HG03095 (cell line): ENCODE measurements at regions not wholly inside any gene's neighbourhood (a gene's known extent, or its start where the extent isn't known, plus 50 kb on each side); places are given as distances from the start of the nearest gene placed in this dataset.
"Not testable (repeated sequence)": the region's sequence is repeated elsewhere in the genome, so short reads cannot be mapped to it uniquely, and the experiment has no call there.

Experiments used
- ATAC-seq: cut with Tn5 transposase; IDR thresholded peaks from one replicate; pipeline ENCODE4 v1.9.1; 2021; ENCODE audit warnings: moderate library complexity; ENCODE audit not compliant: unreplicated experiment

DNA sequence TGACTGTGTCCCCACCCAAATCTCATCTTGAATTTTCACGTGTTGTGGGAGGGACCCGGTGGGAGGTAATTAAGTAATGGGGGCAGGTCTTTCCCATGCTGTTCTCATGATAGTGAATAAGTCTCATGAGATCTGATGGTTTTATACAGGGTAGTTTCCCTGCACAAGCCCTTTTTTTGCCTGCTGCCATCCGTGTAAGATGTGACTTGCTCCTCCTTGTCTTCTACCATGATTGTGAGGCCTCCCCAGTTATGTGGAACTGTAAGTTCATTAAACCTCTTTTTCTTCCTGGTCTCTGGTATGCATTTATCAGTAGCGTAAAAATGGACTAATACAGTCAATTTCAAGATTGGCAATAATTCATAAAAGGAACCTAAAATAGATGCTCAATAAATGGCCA, 261.0 kb downstream of the ETV1 start:
- ATAC-seq = not testable (repeated sequence)

DNA sequence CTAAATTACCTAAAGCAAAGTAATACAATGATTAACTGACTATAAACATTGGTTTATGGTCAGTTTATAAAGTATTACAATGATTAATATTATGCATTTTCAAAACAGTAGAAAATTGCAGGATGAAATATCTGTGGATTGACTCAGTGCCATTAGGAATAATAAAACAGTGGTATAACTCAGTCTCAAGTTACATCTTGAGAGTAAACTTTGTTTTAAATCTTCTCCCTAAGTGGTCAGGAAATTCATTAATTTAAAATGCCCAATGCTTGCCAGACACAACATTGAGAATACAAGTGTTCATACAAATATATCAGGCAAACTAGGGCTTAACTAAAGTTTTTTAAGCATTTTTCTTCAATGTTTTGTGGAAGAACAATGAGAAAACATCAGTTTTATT, 257.8 kb downstream of the ETV1 start:
- ATAC-seq = no peak

DNA sequence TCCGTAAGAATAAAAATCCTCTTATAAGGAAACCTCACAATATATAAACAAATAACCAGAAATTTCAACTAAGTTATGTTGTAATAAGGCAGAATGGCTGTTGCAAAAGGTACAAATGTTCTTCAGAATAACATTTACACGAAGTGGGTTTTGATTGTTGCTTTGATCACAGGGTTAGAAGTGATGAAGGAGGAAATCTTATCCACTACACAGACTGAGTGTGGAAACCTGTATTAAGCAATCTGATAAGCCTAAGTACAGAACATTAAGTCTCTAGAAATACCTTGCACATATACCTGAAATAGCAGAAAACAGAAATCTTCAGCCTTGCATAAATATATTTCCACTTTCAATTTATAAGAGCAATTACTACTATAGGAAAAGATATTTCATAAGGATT, 251.9 kb downstream of the ETV1 start:
- ATAC-seq = no peak

DNA sequence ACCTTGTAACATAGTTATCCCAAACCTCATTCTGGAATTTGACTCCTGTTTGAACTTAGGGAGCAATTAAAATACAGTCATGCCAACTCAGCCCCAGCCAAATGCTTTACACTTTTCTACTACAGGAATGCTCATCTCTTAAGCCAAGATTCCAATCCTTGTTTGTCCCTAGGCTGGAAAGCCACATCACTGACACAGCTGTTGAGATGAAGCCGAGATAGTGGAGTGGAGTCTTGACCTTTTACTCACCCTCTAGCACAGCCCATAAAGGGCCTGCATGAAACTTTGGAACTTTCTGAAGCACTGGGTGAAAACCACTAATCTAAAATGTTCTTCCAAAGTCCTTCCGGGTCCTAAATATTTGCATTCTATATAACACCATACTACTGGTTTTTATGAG, 247.3 kb downstream of the ETV1 start:
- ATAC-seq = no peak

DNA sequence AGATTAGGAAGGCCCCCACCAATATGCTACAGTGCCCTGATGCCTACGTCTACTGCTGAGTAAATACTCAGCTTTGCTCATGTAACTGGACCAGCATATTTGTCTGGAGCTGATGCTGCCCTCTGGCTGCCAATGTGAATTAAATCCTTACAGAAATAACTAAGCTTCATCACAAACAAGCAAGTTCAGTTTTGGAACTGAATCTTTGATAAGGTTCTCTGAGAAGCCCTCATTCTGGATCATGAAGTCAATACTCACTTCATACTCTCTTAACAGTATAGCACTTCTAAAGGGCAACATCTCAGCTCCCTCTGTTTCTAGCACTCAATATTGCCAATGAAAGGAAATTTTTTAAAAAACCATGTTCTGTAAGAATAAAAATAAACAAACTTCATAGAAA, 246.7 kb downstream of the ETV1 start:
- ATAC-seq = no peak

DNA sequence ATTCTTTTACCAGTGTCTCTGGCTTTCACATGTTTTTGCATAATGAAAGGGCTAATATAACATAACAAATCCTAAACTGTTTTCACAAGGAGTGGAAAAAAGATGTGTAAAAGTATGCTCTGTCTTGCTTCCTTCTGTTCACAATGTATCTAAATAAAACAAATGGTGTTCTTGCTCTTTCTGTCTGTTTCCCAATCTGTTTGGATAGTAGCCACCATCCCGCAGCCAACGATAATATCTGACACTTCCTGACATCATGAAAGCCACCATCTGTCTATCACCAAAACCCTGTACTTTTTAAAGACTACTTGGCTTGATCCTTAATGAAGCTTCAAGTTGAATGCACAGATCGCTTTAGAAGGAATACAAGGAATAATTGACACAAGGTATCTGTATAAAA, 246.2 kb downstream of the ETV1 start:
- ATAC-seq = no peak

DNA sequence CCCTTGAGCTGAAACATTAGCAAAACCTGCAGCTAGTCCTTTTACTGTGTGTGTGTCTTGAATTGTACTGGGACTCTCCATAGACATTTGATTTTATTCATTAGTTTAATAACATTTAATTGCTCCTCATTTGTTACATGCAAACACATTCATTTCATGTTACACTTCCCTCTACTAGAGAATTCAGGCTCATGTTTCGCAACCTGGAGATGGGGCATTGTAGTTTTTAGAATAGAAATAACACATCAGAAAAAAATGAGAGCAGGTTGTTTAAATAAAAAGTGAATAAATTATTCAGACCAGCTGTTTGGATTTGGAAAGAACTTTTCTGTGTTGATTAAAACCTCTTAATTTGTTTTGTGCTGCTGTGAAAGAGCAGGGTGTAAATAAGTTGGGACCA, 243.9 kb downstream of the ETV1 start:
- ATAC-seq = no peak

DNA sequence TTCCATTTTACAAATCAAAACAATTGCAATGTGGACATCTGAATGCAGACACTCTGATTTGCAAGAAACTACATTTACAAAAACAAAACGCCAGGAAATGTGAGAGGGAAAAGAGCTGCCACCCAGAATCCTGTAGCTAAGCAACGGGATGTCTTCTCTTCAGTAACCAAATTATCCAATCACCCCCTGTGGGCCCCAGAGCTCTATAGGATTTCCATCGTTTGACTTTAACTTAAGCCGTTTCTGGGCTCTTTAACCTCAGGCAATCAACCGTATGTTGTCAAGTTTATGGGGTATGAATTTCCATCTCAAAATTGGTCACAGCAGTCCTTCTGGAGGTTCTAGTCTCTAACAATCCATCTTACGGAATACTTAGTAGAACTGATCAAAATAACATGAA, 240.5 kb downstream of the ETV1 start:
- ATAC-seq = no peak

DNA sequence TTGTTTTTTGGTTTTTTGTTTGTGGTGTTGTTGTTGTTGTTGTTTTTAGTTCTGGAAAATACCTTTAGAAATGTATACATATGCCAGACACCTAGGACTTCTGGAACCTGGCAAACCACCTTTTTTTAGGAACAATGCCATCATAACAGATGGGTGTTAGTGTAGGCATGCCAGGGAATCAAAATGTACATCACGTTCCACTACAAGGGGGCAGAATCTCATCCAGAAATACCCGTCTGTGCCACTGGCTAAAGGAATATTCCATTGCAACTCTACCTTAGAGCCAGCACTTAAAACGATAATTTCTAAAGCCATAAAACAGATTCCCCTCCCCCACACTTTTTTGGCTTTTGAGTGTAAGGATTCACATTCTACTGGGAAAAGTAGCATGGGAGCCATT, 239.8 kb downstream of the ETV1 start:
- ATAC-seq = no peak

DNA sequence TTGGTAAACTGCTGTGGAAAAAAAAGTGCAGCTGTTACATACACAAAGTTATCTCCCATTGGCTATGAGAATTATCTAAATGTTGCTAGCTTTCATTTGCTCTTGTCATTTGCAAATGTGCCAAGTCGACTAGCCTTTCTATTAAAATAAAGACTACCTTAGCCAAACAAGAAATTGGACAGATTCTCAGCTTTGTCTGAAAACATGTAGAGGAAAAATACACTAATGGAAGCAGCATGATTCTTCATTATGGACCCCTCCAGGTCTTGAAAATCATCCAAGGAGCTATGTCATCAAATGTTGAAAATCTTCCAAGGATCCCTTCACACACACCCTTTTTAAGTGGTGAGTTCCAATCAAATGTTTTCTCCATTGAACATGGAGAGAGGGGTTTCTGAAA, 237.7 kb downstream of the ETV1 start:
- no peak for ATAC-seq

DNA sequence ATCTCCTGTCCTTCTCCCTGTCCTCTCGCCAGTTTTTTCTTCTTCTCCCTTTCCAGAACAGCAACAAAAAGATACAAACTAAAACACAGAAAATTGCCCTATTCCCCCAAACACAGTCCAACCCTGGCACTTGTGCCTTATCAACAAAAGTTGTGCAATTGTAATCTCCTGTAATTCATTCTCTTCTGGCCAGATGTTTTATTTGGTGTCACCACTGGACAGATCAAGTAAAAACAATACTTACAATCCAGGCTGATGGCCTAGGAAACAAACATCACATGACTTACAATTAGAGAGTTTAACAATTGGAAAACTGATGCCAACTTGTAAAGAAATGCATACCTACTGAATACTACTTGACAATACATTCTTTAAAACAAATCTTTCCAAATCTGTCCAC, 231.6 kb downstream of the ETV1 start:
- ATAC-seq = no peak

DNA sequence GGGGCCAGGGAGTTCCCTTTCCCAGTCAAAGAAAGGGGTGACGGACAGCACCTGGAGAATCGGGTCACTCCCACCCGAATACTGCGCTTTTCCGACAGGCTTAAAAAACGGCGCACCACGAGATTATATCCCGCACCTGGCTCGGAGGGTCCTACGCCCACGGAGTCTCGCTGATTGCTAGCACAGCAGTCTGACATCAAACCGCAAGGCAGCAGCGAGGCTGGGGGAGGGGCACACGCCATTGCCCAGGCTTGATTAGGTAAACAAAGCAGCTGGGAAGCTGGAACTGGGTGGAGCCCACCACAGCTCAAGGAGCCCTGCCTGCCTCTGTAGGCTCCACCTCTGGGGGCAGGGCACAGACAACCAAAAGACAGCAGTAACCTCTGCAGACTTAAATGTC, 223.6 kb downstream of the ETV1 start:
- ATAC-seq = not testable (repeated sequence)

DNA sequence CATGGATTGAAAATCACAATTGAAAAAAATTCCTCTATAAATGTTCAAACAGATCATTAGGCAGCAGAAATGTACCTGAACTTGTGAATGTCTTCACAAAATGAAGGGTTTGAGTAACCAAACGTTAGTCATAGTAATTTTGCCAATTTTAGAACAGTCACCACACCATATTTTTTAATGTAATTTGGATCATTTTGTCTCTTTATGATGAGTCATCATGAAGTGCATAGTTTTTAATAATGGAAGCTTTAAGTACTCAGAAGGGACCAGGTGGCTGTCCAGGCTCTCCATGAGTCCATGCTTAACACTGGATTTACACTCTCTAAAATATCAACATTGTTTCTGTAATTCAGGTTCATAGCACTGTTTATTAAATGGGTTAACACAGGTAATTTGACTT, 219.2 kb downstream of the ETV1 start:
- no peak for ATAC-seq

DNA sequence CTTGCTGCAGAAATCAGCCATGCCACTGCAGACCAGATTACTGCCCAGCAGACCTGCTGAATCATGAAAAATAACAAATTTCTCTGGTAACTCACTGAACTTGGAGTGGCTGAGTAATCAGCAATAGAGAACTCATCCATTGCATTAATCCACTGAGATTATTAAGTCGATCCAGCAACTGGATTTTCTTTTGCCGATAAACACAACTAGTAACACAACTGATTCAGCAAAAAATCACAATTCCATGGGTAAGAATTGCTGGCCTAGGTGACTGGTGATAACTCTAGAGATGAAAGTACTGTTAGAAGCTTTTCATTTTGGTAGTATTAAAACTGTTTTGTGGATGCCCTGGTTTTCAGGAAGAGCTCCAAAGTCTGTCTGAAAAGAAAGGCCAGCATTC, 214.5 kb downstream of the ETV1 start:
- no peak for ATAC-seq

DNA sequence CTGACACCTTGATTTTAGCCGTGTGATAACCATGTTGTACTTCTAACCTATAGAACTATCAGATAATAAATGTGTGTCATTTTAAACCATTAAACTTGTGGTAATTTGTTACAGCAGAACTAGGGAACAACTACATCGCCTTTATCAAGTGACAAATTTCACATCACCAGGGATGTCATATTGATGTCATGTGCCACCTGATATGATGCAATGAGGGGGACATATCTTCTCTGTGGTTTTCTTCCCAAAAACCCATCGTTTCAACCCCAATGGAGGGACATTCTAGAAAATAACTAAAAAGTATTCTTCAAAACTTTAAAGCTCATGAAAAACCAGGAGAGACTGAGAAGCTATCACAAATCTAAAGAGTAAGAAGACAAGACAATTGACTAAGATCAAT, 212.2 kb downstream of the ETV1 start:
- no peak for ATAC-seq

DNA sequence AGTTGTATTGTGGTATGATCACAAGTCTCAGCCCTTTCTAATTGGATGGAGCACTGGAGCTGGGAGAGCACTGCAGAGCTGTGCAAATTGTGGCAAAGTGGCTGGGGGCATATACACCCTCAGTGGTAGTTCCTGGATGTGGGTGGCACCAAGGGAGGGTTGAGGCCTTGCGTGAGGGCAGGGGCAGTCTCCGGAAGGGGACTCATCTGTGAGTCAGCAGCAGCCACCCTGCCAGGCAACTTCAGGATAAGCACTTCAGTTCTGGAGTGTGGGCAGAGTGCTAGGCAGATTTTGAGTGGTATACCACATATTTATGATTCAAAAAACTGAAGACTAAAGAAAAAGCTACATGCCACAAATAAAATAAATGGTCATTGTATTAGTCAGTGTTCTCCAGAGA, 210.5 kb downstream of the ETV1 start:
- ATAC-seq = no peak

DNA sequence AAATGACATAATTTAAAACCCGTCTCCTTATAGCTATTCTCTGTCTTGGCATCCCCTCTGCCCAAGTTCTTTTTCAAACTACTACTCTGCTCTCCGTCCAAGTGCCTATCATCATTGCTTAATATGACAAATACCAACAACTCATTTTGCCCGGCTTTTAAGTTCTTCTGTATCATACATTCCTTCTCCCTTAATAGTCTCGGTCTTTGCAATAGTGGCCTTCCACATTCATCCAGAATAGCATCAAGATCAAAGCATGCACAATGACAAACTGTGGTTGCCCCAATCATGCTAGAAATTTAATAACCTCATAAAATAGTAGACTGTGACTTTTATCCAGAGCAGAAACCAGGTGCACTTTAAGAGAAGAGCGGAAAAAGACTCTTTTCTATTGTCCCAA, 198.9 kb downstream of the ETV1 start:
- no peak for ATAC-seq

DNA sequence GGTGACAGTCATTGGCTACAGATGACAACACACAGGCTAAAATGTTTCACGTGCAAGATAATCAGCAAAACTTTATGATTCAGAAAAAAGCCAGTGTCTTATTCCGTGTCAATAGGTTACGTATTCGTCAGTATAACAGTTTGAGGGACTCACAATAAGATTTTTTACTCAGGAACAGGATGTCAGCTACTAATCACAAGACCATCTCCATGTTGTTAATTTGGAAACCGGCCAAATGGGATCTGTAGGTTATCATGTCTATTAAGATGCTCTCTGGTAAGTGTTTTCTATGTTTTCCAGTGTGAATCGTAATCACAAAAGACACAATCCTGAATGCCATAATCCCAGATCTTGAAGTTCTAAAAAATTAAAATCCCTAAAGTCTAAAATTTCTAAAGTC, 197.3 kb downstream of the ETV1 start:
- no peak for ATAC-seq

DNA sequence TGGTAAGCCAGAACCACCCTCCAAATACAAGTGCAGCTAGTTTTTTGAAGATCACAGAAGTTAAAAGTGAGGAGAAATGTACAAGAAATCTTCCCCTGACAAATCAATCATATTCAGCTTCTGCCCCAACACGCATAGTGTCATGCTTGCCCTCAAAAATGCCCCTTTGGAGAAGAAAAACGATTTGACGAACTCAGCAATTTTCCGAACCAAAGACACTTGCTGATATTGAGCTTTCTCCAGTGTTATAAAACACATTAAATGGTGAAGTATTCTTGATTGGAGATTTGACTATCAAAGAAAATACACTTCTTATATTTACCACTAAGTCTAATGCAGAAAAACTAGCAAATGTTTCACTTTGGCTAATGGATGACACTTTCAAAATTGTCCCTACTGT, 195.5 kb downstream of the ETV1 start:
- no peak for ATAC-seq

DNA sequence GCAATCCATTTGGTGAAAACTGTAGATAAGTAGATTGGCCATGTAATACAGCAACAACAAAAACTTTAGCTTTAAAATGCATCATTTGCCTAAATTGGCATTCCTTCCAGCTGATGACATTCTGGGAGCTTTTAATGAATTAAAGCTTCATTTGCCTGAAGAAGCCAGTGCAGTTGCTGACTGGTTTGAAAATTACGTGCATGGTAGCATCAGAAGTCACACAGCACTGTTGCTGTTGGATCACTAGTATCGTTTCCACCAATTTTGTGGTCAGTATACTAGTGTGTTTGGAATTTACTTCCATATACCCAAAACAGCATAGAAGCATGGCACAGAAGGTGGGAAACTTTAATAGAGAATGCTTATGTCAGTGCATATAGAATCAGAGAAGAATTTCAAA, 194.9 kb downstream of the ETV1 start:
- no peak for ATAC-seq

DNA sequence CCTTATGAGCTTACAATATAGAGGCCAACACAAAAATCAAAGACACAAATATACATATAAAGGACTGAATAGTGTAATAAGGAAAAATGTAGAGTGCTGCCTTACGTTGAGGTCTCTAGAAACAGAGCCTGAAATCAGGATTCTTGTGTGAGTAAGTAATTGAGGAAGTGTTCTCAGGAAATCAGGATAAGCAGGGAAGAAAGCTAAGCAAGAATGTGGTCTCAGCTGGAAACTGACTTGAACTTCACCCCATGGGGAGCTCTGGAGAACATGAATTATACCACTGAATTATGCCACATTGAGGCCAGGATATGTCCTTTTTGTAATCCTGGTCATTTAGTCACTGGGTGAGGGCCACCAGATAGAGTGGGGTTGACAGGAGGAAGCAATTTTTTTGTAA, 191.9 kb downstream of the ETV1 start:
- ATAC-seq = no peak

DNA sequence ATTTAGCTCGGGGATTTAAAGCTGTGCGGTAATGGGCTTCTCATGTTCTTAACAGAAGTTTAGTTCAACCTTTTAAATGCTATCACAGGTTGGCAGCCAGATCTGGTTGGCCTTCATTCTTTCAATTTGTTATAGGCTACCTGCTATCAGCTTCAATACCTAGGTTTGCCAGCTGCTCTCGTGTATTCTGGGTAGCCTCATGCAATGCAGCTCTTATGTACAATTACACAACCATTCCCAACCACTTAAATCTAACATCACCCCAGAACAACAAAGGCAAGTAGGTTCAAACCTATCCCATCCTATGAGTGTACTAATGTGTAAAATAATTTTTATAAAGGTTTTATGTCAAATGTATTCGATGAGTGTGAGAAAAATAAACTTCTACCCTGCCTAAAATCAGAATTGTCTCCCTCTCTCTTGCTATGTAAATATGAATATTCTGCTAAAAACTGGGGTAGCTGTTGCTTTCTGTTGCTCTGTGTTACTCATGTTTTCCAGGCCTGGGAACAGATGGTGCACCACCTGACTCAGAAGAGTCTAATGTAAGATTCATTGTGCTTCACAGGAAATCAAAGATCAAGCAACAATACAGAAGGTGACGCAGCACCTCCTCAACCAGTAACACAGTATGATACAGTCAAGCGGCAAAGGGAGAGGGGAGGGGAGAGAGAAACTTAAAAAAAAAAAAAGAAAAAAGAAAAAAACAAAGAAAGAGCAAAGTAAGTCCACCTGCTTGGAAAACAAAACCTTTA, 188.6 kb downstream of the ETV1 start:
- no peak for ATAC-seq

DNA sequence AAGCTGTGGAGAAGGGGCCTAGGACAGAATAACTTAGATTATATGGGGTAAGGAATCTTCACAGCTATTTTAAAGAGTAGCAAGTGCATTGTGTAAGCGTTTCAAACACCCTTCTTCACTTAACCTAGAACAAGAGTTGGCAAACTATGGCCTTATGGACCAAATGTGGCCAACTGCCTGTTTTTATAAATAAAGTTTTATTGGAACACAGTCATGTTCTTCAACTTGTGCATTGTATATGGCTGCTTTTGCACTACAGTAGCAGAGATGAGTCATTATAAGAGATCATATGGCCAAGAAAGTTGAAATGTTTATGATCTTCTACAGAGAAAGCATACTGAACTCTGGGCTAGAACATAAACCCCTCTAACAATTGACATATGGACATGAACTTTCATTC, 187.8 kb downstream of the ETV1 start:
- no peak for ATAC-seq
